GM10248 (cell line): ENCODE measurements at regions not wholly inside any gene's neighbourhood (a gene's known extent, or its start where the extent isn't known, plus 50 kb on each side); places are given as distances from the start of the nearest gene placed in this dataset.

Experiments
- CTCF ChIA-PET: fragments of 300-600 bp; sonication (Branson Sonifier 250); formaldehyde crosslinking; extraction: SDS; loops from one replicate; lab custom pipeline; 2021; ENCODE audit warnings: antibody characterized with exemption; lab: Yijun Ruan, JAX
- POLR2A ChIA-PET: fragments of 350-650 bp; sonication (Branson Sonifier 250); formaldehyde crosslinking; extraction: SDS; loops from one replicate; lab custom pipeline; 2020; ENCODE audit warnings: antibody characterized with exemption; lab: Yijun Ruan, JAX
- DNase-seq: peaks from one replicate; pipeline ENCODE4 v3.0.0; 2012; ENCODE audit errors: extremely low spot score
- TF ChIP-seq, protein P1 (sequence below): IDR thresholded peaks from 2 replicates; pipeline ENCODE4 v1.5.1; 2012; ENCODE audit warnings: mild to moderate bottlenecking, low read depth; ENCODE audit errors: extremely low read depth, missing control alignments, control extremely low read depth

DNA sequence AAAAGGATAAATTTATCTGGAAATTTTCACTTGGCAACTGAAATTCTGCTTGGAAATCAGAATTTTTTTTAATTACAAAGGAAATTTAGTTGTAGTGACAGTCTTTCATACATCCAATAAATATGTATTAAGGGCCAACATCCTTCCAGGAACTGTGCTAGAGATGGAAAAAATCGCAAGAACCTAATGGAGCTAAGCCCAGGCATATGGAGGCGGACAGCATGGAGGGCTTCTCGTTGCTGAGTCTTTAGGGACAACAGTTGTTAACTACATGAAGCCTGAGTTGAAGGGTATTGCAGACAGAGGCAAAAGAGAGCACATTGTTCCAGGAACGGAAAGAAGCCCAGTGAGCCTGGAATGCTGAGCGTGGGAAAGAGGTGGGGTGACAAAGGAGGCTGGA lies 208.9 kb downstream of the IBTK start:
- no peak for DNase-seq
- POLR2A ChIA-PET: no interaction called here
- TF ChIP-seq, protein P1, sequence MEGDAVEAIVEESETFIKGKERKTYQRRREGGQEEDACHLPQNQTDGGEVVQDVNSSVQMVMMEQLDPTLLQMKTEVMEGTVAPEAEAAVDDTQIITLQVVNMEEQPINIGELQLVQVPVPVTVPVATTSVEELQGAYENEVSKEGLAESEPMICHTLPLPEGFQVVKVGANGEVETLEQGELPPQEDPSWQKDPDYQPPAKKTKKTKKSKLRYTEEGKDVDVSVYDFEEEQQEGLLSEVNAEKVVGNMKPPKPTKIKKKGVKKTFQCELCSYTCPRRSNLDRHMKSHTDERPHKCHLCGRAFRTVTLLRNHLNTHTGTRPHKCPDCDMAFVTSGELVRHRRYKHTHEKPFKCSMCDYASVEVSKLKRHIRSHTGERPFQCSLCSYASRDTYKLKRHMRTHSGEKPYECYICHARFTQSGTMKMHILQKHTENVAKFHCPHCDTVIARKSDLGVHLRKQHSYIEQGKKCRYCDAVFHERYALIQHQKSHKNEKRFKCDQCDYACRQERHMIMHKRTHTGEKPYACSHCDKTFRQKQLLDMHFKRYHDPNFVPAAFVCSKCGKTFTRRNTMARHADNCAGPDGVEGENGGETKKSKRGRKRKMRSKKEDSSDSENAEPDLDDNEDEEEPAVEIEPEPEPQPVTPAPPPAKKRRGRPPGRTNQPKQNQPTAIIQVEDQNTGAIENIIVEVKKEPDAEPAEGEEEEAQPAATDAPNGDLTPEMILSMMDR: no peak
- CTCF ChIA-PET: interaction anchor here (0.7 to 4.7 kb wide), 4 partner anchors 9 to 325 kb away, joined by 3 to 19 read pairs (median 10); no protein-coding TSS in a partner anchor

DNA sequence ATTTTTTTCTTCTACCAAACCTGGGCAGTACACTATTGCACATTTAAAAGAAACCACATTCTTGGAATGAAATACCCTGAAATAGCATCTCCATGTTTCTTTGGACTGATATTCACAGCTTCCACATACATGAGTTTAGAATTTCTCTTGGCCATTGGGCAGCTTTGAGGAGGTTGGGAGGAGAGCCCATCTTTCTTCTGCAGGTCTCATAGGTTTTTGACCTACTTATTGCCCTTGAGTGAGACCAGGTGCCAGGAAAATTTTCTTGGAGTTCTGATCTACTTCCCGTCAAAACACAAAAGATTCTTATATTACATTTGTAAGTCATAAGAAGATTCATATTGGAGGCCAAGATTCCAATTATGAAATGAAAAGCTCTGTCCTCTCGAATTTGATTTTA lies 212.0 kb downstream of the IBTK start:
- DNase-seq: no peak
- POLR2A ChIA-PET: no interaction called here
- TF ChIP-seq, protein P1: no peak
- CTCF ChIA-PET: interaction anchor here (1.0 to 4.7 kb wide), 5 partner anchors 9 to 23 kb away, joined by 3 to 18 read pairs (median 5); no protein-coding TSS in a partner anchor

DNA sequence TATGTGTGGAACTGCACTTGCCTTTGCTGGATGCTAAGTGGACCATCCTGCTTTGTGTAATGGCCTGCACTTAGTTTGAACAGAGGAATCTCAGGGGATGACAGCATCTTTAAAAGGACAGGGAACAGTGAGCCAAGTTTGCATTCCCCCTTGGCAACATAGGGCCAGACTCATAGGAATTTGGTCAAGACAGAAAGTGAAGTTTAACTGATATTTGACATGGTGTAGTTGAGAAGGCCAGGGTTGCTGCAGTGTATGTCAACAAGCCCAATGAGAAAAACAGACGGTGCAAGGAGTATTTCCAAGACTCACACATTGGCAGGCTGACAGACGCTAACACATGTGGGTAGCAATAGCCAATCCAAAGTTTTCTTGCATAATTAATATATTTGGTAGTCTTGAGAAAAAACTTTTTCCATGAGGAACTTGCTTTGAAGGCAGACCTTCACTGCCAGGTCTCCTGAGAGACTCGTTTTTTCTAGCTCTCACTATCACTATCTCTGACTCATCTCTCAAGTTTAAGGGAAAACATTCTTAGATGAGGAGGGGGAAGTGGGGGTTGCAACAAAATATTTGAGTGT lies 213.8 kb downstream of the IBTK start:
- ChIA-PET POLR2A (no interaction called here), CTCF (interaction anchor here (1.0 to 1.9 kb wide), 3 partner anchors 9 to 1428 kb away, joined by 3 to 5 read pairs (median 4); no protein-coding TSS in a partner anchor)

DNA sequence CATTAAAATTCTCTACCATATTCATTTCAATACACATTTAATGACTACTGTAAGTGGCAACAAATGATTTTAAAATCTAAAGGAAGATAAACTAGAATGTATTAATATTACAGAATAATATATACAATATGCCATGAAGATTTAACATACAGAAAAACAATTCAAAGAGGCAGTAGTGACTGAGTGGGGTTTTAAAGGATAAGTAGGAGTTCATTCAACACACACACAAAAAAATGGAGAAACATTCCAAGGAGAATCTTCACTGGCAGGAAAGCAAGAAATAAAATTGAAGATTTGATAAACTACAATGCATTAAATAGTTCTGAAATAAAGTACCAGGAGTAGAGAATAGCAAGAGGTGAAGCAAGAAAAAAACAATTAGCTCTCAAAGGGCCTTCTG lies 215.1 kb downstream of the IBTK start:
- TF ChIP-seq, protein P1: no peak
- ChIA-PET POLR2A (no interaction called here), CTCF (interaction anchor here (1.5 kb wide), 1 partner anchor 8 kb away, joined by 5 read pairs; no protein-coding TSS in a partner anchor)
- no peak for DNase-seq

More for the DNA sequence above, 213.8 kb downstream of the IBTK start:
- TF ChIP-seq, protein P1: no peak
- DNase-seq: no peak

DNA sequence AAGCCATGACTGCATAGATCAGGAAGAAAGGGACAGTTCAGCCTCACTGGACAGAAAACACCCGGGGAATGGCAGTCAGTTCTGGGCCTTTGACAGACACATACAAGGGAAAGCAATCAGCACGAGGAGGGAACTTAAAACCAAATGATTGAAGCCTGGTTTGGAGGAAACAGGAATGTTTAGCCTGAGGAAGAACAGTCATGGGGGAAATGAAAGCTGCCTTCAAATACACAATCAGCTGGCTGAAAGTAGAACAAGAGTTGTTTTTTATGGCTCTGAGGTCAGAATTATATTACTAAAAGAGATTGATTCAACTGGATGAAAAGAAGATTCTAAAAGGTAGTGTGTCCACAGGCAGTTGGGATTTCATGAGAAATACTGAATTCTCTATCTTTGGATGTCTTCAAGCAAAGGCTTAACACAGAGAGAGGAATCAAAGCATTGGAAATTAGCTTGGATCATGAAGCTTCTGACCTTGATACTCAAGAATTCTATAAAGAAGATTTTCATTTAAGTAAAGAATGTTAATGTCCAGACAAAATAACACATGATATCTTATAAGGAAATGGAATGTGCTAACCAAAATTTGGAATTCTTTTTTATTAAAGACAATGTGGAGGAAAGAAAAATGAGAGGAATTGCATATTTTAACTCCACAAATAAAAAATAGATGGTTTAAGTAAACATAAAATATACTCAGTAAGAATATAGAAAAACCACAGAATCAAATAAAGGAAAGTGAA lies 216.6 kb downstream of the IBTK start:
- ChIA-PET POLR2A (no interaction called here), CTCF (interaction anchor here (1.4 to 2.8 kb wide), 2 partner anchors 9 to 25 kb away, joined by 3 to 19 read pairs; no protein-coding TSS in a partner anchor)
- TF ChIP-seq, protein P1: no peak
- no peak for DNase-seq

DNA sequence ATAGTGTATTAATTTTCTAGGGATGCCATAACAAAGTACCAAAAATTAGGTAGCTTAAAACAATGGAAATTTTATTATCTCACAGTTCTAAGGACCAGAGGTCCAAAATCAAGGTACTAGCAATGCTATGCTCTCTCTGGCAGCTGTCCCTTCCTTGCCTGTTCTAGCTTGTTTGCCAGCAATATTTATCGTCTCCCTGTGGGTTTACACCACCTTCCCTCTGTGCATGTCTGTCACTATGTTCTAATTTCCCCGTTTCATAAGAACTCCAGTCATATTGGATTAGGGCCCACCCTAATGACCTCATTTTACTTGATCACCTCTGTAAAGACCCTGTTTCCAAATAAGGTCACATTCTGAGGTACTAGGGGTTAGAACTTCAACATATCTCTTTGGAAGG lies 217.2 kb downstream of the IBTK start:
- TF ChIP-seq, protein P1: no peak
- DNase-seq: no peak
- ChIA-PET CTCF (interaction anchor here (1.4 to 2.8 kb wide), 2 partner anchors 10 to 24 kb away, joined by 3 to 19 read pairs; no protein-coding TSS in a partner anchor), POLR2A (no interaction called here)
